OCI-LY3 (cell line): ENCODE measurements at regions not wholly inside any gene's neighbourhood (a gene's known extent, or its start where the extent isn't known, plus 50 kb on each side); places are given as distances from the start of the nearest gene placed in this dataset.

Experiments used
- H2AFZ ChIP-seq: fragments of 200-600, 300-600 bp; shearing (Covaris generic); 2 replicates; pipeline ENCODE4 v1.6.0; 2014; ENCODE audit warnings: antibody characterized with exemption, low read depth, low read length
- H3K27ac ChIP-seq: fragments of 200-600, 300-600 bp; sonication (generic); 2 replicates; pipeline ENCODE4 v1.5.1; 2014; ENCODE audit warnings: mild to moderate bottlenecking, low read length, moderate library complexity, mixed read lengths
- H3K27me3 ChIP-seq: fragments of 200-600, 300-600 bp; sonication (generic); 2 replicates; pipeline ENCODE4 v1.6.1; 2014; ENCODE audit warnings: low read depth, low read length, mixed read lengths
- H3K36me3 ChIP-seq: fragments of 200-600, 300-600 bp; sonication (generic); replicated peaks from 2 replicates; pipeline ENCODE3; 2014; ENCODE audit warnings: low read depth, low read length, mixed read lengths
- H3K4me1 ChIP-seq: fragments of 300-600, 200-600 bp; sonication (generic); 2 replicates; pipeline ENCODE4 v1.6.1; 2014; ENCODE audit warnings: low read length, mixed read lengths
- H3K4me2 ChIP-seq: fragments of 200-600, 300-600 bp; sonication (generic); 2 replicates; pipeline ENCODE4 v1.6.1; 2014; ENCODE audit warnings: low read length, mixed read lengths
- H3K4me3 ChIP-seq: fragments of 300-600, 200-600 bp; sonication (generic); 2 replicates; pipeline ENCODE4 v1.5.1; 2014; ENCODE audit warnings: antibody characterized with exemption, mild to moderate bottlenecking, low read length, moderate library complexity
- H3K79me2 ChIP-seq: fragments of 300-600, 200-600 bp; shearing (Covaris generic); 2 replicates; pipeline ENCODE4 v1.6.1; 2014; ENCODE audit warnings: mild to moderate bottlenecking, low read length, mixed read lengths
- H3K9ac ChIP-seq: fragments of 300-600, 200-600 bp; shearing (Covaris generic); 2 replicates; pipeline ENCODE4 v1.6.0; 2014; ENCODE audit warnings: mild to moderate bottlenecking, low read length, moderate library complexity
- H3K9me3 ChIP-seq: fragments of 200-600, 300-600 bp; shearing (Covaris generic); 2 replicates; pipeline ENCODE4 v1.6.1; 2014; ENCODE audit warnings: low read length, mixed read lengths; ENCODE audit not compliant: insufficient read depth
- H4K20me1 ChIP-seq: fragments of 200-600, 300-600 bp; sonication (generic); 2 replicates; pipeline ENCODE4 v1.6.1; 2016; ENCODE audit warnings: low read length, mixed read lengths; ENCODE audit not compliant: insufficient read depth
- EZH2phosphoT487 ChIP-seq: fragments of 200-600 bp; shearing (Covaris generic); IDR thresholded peaks from 2 replicates; pipeline ENCODE4 v1.6.1; 2018; ENCODE audit warnings: antibody characterized with exemption, mixed run types, low read depth
- TF ChIP-seq, protein P1 (sequence below): fragments of 200-600, 300-600 bp; sonication (generic); IDR thresholded peaks from 2 replicates; pipeline ENCODE4 v1.5.1; 2014; ENCODE audit warnings: antibody characterized with exemption, low read length, low read depth

DNA sequence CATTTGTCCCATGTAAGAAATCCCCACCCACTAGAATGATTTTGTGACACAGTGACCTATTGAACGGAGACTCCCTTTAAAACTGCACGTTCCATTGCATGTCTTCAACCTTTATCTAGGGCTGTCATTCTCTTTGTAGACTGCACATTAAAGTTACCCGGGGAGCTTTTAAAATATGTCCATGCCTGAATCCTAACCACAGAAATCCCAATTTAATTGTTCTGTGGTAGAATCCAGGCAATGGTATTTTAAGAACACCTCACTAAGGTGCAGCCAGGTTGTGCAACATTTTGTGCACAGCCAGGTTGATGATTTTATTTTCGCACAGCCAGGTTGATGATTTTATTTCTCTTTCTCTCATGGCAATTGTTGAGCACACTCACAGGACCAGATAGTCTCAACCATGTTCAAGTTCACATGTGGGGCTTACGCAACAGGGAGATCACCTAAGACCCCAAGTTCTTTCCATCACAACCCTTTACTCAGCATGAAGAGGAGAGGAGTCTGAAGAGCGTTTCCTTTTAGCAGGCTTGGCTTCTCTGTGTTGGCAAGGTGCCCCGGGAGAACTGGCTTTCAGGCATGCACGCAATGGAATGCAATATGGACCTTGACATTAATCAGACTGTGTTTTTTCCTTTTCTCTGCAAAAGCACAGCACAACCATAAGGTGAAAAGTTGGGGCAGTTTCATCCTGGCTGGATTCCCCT is 467.3 kb upstream of the ETAA1 start:
- Histone ChIP-seq H3K27me3 (no peaks in the 10 kb centered on the region), H3K4me2 (no peak overlapping the region), H3K27ac (no peak overlapping the region), H2AFZ (no peak overlapping the region), H3K9me3 (no peaks in the 10 kb centered on the region), H3K9ac (no peak overlapping the region), H3K4me1 (peaks cover 7% of the 10 kb centered on the region; the same call in 1 of the 2 replicates), H4K20me1 (no peaks in the 10 kb centered on the region), H3K4me3 (no peak overlapping the region), H3K36me3 (no peaks in the 10 kb centered on the region), H3K79me2 (no peaks in the 10 kb centered on the region)
- no peak for TF ChIP-seq EZH2phosphoT487
- TF ChIP-seq, protein P1, sequence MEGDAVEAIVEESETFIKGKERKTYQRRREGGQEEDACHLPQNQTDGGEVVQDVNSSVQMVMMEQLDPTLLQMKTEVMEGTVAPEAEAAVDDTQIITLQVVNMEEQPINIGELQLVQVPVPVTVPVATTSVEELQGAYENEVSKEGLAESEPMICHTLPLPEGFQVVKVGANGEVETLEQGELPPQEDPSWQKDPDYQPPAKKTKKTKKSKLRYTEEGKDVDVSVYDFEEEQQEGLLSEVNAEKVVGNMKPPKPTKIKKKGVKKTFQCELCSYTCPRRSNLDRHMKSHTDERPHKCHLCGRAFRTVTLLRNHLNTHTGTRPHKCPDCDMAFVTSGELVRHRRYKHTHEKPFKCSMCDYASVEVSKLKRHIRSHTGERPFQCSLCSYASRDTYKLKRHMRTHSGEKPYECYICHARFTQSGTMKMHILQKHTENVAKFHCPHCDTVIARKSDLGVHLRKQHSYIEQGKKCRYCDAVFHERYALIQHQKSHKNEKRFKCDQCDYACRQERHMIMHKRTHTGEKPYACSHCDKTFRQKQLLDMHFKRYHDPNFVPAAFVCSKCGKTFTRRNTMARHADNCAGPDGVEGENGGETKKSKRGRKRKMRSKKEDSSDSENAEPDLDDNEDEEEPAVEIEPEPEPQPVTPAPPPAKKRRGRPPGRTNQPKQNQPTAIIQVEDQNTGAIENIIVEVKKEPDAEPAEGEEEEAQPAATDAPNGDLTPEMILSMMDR = no peak

DNA sequence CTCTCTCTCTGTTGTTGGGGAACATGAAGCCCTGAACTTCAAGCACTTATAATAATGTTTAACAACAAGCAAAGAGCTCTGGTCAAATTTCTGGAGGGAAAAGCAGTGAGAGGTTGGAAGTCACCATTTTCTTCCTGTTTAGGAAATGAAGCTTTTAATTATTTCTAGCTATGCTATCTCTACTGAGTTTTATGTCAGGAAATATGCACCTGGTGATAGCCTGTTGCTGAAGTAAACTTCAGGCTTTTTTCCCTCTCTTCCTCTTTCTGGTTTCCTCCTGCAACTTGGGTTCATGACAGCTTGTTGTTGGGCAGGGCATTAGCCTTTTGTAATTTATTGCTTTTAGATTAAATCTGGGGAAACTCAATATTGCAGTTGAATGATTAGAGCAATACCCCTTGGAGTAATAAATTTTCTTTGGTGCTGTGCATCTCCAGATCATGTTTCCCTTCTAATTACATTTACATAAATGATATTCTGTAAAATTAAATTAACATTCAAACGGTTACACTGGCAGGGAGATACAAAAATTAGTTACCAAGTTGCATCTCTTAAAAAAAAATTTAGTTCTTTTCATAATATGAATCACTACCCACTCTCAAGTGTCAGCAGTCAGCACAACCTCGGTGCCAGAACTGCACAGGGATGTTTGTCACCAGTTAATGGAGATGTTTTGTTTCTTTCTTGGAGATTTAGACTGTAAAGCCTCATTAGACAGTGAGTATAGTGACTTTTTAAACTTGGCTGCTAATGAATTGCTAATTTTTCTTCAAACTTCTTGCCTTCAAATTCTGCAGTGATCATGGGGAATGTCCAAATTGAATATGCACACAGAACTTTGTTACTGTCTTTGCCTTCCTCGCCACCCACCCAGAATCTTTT is 466.6 kb upstream of the ETAA1 start:
- Histone ChIP-seq H3K36me3 (no peaks in the 10 kb centered on the region), H3K27ac (no peak overlapping the region), H3K9me3 (no peaks in the 10 kb centered on the region), H2AFZ (no peak overlapping the region), H3K9ac (no peak overlapping the region), H3K4me2 (0 out of 2 replicates have a peak overlapping the region, but pooled peaks have one; percentile 8), H3K4me1 (peaks cover 7% of the 10 kb centered on the region; the same call in 1 of the 2 replicates), H3K4me3 (no peak overlapping the region), H3K27me3 (no peaks in the 10 kb centered on the region), H4K20me1 (no peaks in the 10 kb centered on the region), H3K79me2 (no peaks in the 10 kb centered on the region)
- TF ChIP-seq, protein P1 = no peak
- no peak for TF ChIP-seq EZH2phosphoT487

DNA sequence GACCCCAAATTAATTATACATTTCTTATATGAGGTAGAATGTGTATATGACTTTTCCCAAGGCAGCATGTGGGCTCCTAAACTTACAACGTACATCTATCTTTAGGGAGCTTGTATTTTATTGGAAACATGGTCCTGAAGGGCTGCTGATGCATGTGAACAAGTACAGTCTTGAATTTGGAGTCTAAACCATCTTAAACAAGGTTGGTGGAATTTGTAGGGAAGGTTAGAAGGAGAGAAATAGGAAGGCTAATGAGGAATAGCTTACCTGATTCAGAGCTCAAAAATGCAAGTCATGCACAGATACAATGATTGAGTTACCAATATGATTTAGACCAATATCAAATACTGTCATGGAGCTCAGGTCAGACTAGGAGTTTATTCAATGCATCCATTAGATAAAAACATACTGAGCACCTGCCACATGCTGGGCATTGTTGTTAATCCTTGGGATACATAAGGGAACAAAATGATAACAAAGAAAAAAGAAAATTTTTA is 458.6 kb upstream of the ETAA1 start:
- Histone ChIP-seq H3K27me3 (no peaks in the 10 kb centered on the region), H3K79me2 (no peaks in the 10 kb centered on the region), H3K36me3 (no peaks in the 10 kb centered on the region), H3K9me3 (no peaks in the 10 kb centered on the region), H3K4me2 (no peak overlapping the region), H3K27ac (no peak overlapping the region), H2AFZ (no peak overlapping the region), H3K4me3 (no peak overlapping the region), H3K4me1 (peaks cover 9% of the 10 kb centered on the region; the same call in 1 of the 2 replicates), H4K20me1 (no peaks in the 10 kb centered on the region), H3K9ac (no peak overlapping the region)
- TF ChIP-seq, protein P1 = no peak
- no peak for TF ChIP-seq EZH2phosphoT487

DNA sequence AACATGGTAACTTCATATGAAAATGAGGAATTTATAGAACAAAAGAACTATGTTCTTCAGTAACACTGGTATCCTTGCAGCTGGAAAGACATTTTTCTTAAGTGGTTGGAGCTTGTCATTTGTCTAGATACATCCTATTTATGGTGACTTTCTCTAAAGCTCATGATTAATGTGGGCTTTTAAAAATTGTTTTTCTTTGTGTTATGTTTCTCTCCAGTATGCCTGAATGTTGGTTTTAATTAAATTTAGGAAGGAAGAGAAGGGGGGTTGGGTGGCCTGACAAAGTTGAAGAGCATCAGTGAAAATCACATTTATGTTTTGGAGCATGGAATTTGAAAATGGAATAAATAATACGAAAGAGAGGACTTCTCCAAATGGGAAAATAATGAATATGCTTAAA is 457.1 kb upstream of the ETAA1 start:
- Histone ChIP-seq H3K9ac (no peak overlapping the region), H3K9me3 (no peaks in the 10 kb centered on the region), H3K36me3 (no peaks in the 10 kb centered on the region), H3K4me3 (no peak overlapping the region), H3K27ac (no peak overlapping the region), H3K79me2 (no peaks in the 10 kb centered on the region), H4K20me1 (no peaks in the 10 kb centered on the region), H2AFZ (no peak overlapping the region), H3K4me2 (no peak overlapping the region), H3K27me3 (no peaks in the 10 kb centered on the region), H3K4me1 (peaks cover 9% of the 10 kb centered on the region; the same call in 1 of the 2 replicates)
- TF ChIP-seq, protein P1 = no peak
- TF ChIP-seq EZH2phosphoT487 = no peak
